H9 (cell line): ENCODE measurements at regions not wholly inside any gene's neighbourhood (a gene's known extent, or its start where the extent isn't known, plus 50 kb on each side); places are given as distances from the start of the nearest gene placed in this dataset.

ENCODE experiments used
- DNase-seq: peaks from one replicate; pipeline ENCODE4 v3.0.0-alpha.2; 2017
- H2AFZ ChIP-seq: one replicate; pipeline ENCODE4 v1.6.1; 2013; ENCODE audit warnings: mild to moderate bottlenecking, low read length, control low read depth, moderate library complexity
- H2AK5ac ChIP-seq: 2 replicates; pipeline ENCODE4 v1.6.1; 2013; ENCODE audit warnings: low read length, control low read depth, mixed read lengths; ENCODE audit not compliant: insufficient read length
- H2BK120ac ChIP-seq: one replicate; pipeline ENCODE4 v1.6.1; 2013; ENCODE audit warnings: low read depth, mild to moderate bottlenecking, low read length, control low read depth, inconsistent platforms; ENCODE audit not compliant: poor library complexity, severe bottlenecking
- H2BK12ac ChIP-seq: 2 replicates; pipeline ENCODE4 v1.6.1; 2013; ENCODE audit warnings: low read length, control low read depth, mixed read lengths, low read depth; ENCODE audit not compliant: insufficient read length
- H2BK15ac ChIP-seq: 2 replicates; pipeline ENCODE4 v1.6.1; 2013; ENCODE audit warnings: low read depth, low read length, control low read depth
- H2BK20ac ChIP-seq: one replicate; pipeline ENCODE4 v1.6.1; 2013; ENCODE audit warnings: low read depth, mild to moderate bottlenecking, low read length, control low read depth, inconsistent platforms; ENCODE audit not compliant: poor library complexity, severe bottlenecking
- H2BK5ac ChIP-seq: 2 replicates; pipeline ENCODE4 v1.6.1; 2013; ENCODE audit warnings: low read length, control low read depth, mixed read lengths; ENCODE audit not compliant: insufficient read length
- H3K14ac ChIP-seq: 2 replicates; pipeline ENCODE4 v1.6.1; 2013; ENCODE audit warnings: low read length, control low read depth; ENCODE audit not compliant: insufficient read depth
- H3K18ac ChIP-seq: 2 replicates; pipeline ENCODE4 v1.6.1; 2013; ENCODE audit warnings: low read depth, mild to moderate bottlenecking, mixed read lengths, low read length, control low read depth; ENCODE audit not compliant: insufficient read length
- H3K23ac ChIP-seq: 2 replicates; pipeline ENCODE4 v1.6.1; 2013; ENCODE audit warnings: low read length, control low read depth, mixed read lengths, low read depth; ENCODE audit not compliant: insufficient read length
- H3K23me2 ChIP-seq: 2 replicates; pipeline ENCODE4 v1.6.1; 2013; ENCODE audit warnings: low read depth, mild to moderate bottlenecking, mixed read lengths, low read length, control low read depth; ENCODE audit not compliant: insufficient read length, poor library complexity, severe bottlenecking
- H3K27ac ChIP-seq: 2 replicates; pipeline ENCODE4 v1.5.1; 2013; ENCODE audit warnings: low read length, control low read depth, mixed read lengths, low read depth; ENCODE audit not compliant: insufficient read length
- H3K27me3 ChIP-seq: 2 replicates; pipeline ENCODE4 v1.6.1; 2013; ENCODE audit warnings: low read length, control low read depth, inconsistent platforms; ENCODE audit not compliant: insufficient read depth
- H3K4ac ChIP-seq: 2 replicates; pipeline ENCODE4 v1.6.1; 2013; ENCODE audit warnings: low read depth, mild to moderate bottlenecking, control low read depth, inconsistent platforms, low read length, moderate library complexity
- H3K4me1 ChIP-seq: 2 replicates; pipeline ENCODE4 v1.6.1; 2013; ENCODE audit warnings: low read length, control low read depth, inconsistent platforms; ENCODE audit not compliant: insufficient read depth
- H3K4me2 ChIP-seq: 2 replicates; pipeline ENCODE4 v1.6.1; 2013; ENCODE audit warnings: low read length, control low read depth, mixed read lengths; ENCODE audit not compliant: insufficient read length, insufficient read depth
- H3K56ac ChIP-seq: 2 replicates; pipeline ENCODE4 v1.6.1; 2013; ENCODE audit warnings: low read depth, mild to moderate bottlenecking, mixed read lengths, low read length, control low read depth; ENCODE audit not compliant: insufficient read length
- H3K79me1 ChIP-seq: 2 replicates; pipeline ENCODE4 v1.6.1; 2013; ENCODE audit warnings: low read depth, mild to moderate bottlenecking, moderate library complexity, low read length, control low read depth, inconsistent platforms; ENCODE audit not compliant: insufficient read depth, poor library complexity, severe bottlenecking
- H3K79me2 ChIP-seq: 2 replicates; pipeline ENCODE4 v1.6.1; 2013; ENCODE audit warnings: low read length, control low read depth, inconsistent platforms; ENCODE audit not compliant: insufficient read depth
- H3K9ac ChIP-seq: 2 replicates; pipeline ENCODE4 v1.6.1; 2013; ENCODE audit warnings: low read length, control low read depth, mixed read lengths; ENCODE audit not compliant: insufficient read length; ENCODE audit errors: extremely low read depth
- H3K9me3 ChIP-seq: one replicate; pipeline ENCODE4 v1.6.1; 2013; ENCODE audit warnings: low read depth, low read length, inconsistent platforms; ENCODE audit not compliant: control insufficient read depth
- H3T11ph ChIP-seq: one replicate; pipeline ENCODE4 v1.6.1; 2013; ENCODE audit warnings: mild to moderate bottlenecking, low read length, control low read depth, inconsistent platforms
- H4K20me1 ChIP-seq: one replicate; pipeline ENCODE4 v1.6.1; 2013; ENCODE audit not compliant: control insufficient read depth, insufficient read length, insufficient read depth
- H4K5ac ChIP-seq: 2 replicates; pipeline ENCODE4 v1.6.1; 2013; ENCODE audit warnings: low read depth, mild to moderate bottlenecking, mixed read lengths, low read length, control low read depth; ENCODE audit not compliant: insufficient read length
- H4K8ac ChIP-seq: replicated peaks from 2 replicates; pipeline ENCODE4 v1.6.1; 2013; ENCODE audit warnings: low read length, control low read depth, mixed read lengths, low read depth; ENCODE audit not compliant: insufficient read length
- H4K91ac ChIP-seq: 2 replicates; pipeline ENCODE4 v1.6.1; 2013; ENCODE audit warnings: low read depth, mild to moderate bottlenecking, moderate library complexity, mixed read lengths, low read length, control low read depth; ENCODE audit not compliant: insufficient read length
- H3K27ac Mint-ChIP-seq, 3 experiments: 2 replicates in 2 of 3; 3 replicates in 1 of 3; pipeline ENCODE4 v1.8.0; 2020 to 2021; ENCODE audit warnings: mixed read lengths in 3 of 3, mild to moderate bottlenecking in 1 of 3, moderate library complexity in 1 of 3
- H3K27me3 Mint-ChIP-seq: 2 replicates; pipeline ENCODE4 v1.8.0; 2021; ENCODE audit warnings: low read depth, mild to moderate bottlenecking, moderate library complexity, mixed read lengths
- H3K36me3 Mint-ChIP-seq, 3 experiments: 2 replicates in 2 of 3; 3 replicates in 1 of 3; pipeline ENCODE4 v1.8.0; 2020 to 2021; ENCODE audit warnings: low read depth in 3 of 3, mixed read lengths in 3 of 3; ENCODE audit not compliant: insufficient read depth in 1 of 3
- H3K4me1 Mint-ChIP-seq, 2 experiments: 2 replicates each; pipeline ENCODE4 v1.8.0; 2020; ENCODE audit warnings: mixed read lengths in 2 of 2
- H3K4me3 Mint-ChIP-seq, 2 experiments: 2 replicates in 1 of 2; 3 replicates in 1 of 2; pipeline ENCODE4 v1.8.0; 2020 to 2021; ENCODE audit warnings: mild to moderate bottlenecking in 2 of 2, mixed read lengths in 2 of 2, moderate library complexity in 1 of 2
- H3K9me3 Mint-ChIP-seq, 2 experiments: 2 replicates in 1 of 2; 3 replicates in 1 of 2; pipeline ENCODE4 v1.8.0; 2020; ENCODE audit warnings: mild to moderate bottlenecking in 2 of 2, mixed read lengths in 2 of 2, moderate library complexity in 1 of 2
- WGBS: extraction: QIAGEN DNeasy Blood & Tissue Kit; methylation state at CpG from one replicate; pipeline ENCODE4 v1.1.7; 2013; ENCODE audit warnings: missing lambda C conversion rate, low lambda C conversion rate, mixed read lengths; ENCODE audit not compliant: insufficient read length; ENCODE audit errors: extremely low coverage; 5-methylcytosine and 5-hydroxymethylcytosine counted together
- TF ChIP-seq, protein P1 (sequence below): fragments of 200-600 bp; sonication (generic); conservative IDR thresholded peaks from 3 replicates; pipeline ENCODE4 v1.8.0; 2021; ENCODE audit warnings: antibody characterized with exemption, mild to moderate bottlenecking

DNA sequence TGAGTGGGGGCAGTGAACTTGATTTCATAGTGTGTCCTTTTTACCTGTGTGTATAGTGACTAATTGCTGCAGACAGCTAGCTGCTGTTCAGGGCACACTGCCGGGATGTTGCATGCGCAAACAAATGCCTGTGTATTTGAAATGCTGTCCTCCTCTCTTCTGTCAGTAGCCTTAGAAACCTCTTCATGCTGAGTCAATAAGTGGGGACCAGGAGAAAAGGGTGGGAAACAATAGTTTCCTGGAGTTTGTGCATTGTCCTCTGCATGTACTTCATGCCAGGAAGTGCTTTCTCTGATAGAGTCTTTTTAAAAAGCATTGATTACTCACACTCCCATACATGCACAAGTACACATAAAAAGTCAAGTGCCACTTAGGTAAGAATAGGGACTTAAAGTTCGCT lies 1183.7 kb upstream of the CELF2 start:
- TF ChIP-seq, protein P1, sequence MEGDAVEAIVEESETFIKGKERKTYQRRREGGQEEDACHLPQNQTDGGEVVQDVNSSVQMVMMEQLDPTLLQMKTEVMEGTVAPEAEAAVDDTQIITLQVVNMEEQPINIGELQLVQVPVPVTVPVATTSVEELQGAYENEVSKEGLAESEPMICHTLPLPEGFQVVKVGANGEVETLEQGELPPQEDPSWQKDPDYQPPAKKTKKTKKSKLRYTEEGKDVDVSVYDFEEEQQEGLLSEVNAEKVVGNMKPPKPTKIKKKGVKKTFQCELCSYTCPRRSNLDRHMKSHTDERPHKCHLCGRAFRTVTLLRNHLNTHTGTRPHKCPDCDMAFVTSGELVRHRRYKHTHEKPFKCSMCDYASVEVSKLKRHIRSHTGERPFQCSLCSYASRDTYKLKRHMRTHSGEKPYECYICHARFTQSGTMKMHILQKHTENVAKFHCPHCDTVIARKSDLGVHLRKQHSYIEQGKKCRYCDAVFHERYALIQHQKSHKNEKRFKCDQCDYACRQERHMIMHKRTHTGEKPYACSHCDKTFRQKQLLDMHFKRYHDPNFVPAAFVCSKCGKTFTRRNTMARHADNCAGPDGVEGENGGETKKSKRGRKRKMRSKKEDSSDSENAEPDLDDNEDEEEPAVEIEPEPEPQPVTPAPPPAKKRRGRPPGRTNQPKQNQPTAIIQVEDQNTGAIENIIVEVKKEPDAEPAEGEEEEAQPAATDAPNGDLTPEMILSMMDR: no peak
- H2BK20ac ChIP-seq: no peak overlapping the region
- DNase-seq: no peak

More for the DNA sequence above, 1183.7 kb upstream of the CELF2 start:
- Histone ChIP-seq H4K8ac (no peak overlapping the region), H3K79me1 (no peaks in the 10 kb centered on the region), H3T11ph (no peak overlapping the region), H3K23ac (no peak overlapping the region), H4K5ac (no peak overlapping the region), H3K9me3 (no peaks in the 10 kb centered on the region), H3K9ac (no peak overlapping the region), H2AK5ac (no peak overlapping the region), H3K56ac (no peak overlapping the region), H3K27ac (no peak overlapping the region), H2BK15ac (no peak overlapping the region), H3K23me2 (no peaks in the 10 kb centered on the region), H2AFZ (no peak overlapping the region), H3K4me2 (no peak overlapping the region), H3K4ac (no peak overlapping the region), H3K4me1 (peaks cover 4% of the 10 kb centered on the region; the same call in 1 of the 2 replicates), H3K18ac (no peak overlapping the region), H2BK12ac (no peak overlapping the region), H4K20me1 (no peaks in the 10 kb centered on the region), H4K91ac (no peak overlapping the region), H3K14ac (no peak overlapping the region), H3K79me2 (no peaks in the 10 kb centered on the region), H2BK120ac (no peak overlapping the region), H3K27me3 (no peaks in the 10 kb centered on the region), H2BK5ac (no peak overlapping the region)
- no peak overlapping the region; a peak in 1 of 5 replicates for H3K4me3 Mint-ChIP-seq
- peaks cover 2 to 12% of the 10 kb centered on the region in 2 experiments; a peak in 4 of 5 replicates for H3K9me3 Mint-ChIP-seq
- peaks cover 3% of the 10 kb centered on the region; the same call in 1 of the 2 replicates for H3K27me3 Mint-ChIP-seq
- WGBS: no CpG with 5 or more reads among the region's 3 CpGs
- H3K27ac Mint-ChIP-seq: no peak overlapping the region
- H3K4me1 Mint-ChIP-seq: peaks cover 11 to 12% of the 10 kb centered on the region in 2 experiments
- H3K36me3 Mint-ChIP-seq: peaks cover 0 to 12% (median 0%) of the 10 kb centered on the region in 3 experiments; a peak in 4 of 7 replicates
